ENCODE measurements at regions not wholly inside any gene's neighbourhood (a gene's known extent, or its start where the extent isn't known, plus 50 kb on each side); places are given as distances from the start of the nearest gene placed in this dataset.

DNA sequence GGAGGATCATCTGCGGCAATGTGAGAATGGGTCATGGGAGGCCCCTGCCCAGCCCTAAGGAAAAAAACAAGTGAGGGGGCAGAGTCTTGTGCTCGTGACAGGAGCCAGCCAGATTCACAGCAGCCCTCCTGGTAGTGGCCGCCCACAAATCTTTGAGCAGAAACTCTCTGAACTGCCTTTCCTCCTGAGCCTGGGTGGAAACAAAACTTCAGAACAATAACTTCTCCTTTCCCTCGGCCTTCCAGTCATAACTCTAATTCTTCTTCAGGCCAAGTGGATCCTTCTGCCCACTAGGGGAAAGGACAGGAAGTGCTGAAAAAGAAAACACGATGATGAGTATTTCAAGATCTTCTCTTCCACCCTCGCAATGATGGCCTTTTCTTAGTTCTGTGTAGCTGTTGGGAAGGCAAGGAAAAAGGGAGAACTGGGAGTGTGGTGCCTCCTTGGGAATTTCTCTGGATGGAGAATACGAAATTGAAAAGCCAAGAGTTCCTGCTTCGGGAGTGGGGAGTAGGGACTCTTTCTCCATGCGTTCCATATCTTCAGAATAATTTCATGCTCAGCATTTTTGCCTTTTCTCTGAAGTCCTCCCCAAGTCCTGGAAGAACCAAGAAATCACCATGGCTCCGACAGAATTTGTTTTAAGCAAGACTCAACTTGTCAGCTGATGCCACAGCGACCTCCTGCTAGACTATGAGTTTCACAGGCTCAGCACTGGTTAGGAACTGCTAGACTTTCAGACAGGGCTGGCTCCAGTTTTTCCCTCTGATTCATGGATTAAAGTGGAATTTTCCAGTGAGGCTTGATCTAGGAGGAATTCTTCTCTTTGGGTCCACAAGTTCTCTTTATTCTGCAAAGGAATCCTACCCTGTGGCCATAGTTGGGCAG, 188.9 kb downstream of the CAND1 start:
- Histone ChIP-seq H2AFZ (ENCODE audit: low read depth, low read length) (no peak overlapping the region), H3K9me1 (replicated peaks; ENCODE audit: control insufficient read depth, extremely low read depth, insufficient read depth, low read length) (no peaks in the 10 kb centered on the region), H3K4me2 (ENCODE audit: insufficient read depth, low read length) (no peak overlapping the region), H3K4me3 (replicated peaks in 1 of 3; ENCODE audit: insufficient read depth in 1 of 3, low read depth in 1 of 3, low read length in 3 of 3) (no peak overlapping the region), H3K79me2 (ENCODE audit: control insufficient read depth, insufficient read depth, low read length) (no peaks in the 10 kb centered on the region), H3K36me3 (ENCODE audit: control insufficient read depth in 2 of 2, extremely low read depth in 1 of 2, insufficient read depth in 2 of 2, low read length in 2 of 2) (no peaks in the 10 kb centered on the region), H3K9me3 (replicated peaks; ENCODE audit: control insufficient read depth, insufficient read depth, low read length) (no peaks in the 10 kb centered on the region), H3K27me3 (ENCODE audit: control insufficient read depth in 2 of 2, insufficient read depth in 2 of 2, low read length in 2 of 2) (no peaks in the 10 kb centered on the region), H3K9ac (replicated peaks; ENCODE audit: extremely low read depth, insufficient read depth, low read length) (no peak overlapping the region), H3K27ac (ENCODE audit: insufficient read depth, low read depth, low read length) (no peak overlapping the region), H3K4me1 (ENCODE audit: control insufficient read depth, extremely low read depth, insufficient read depth, low read length) (no peaks in the 10 kb centered on the region), H4K20me1 (replicated peaks; ENCODE audit: control insufficient read depth, extremely low read depth, insufficient read depth, low read length) (no peaks in the 10 kb centered on the region)
- dilution Hi-C loops (cut with MboI; ENCODE audit: extremely low pct_ligation_motif_present, low sequenced_read_pairs) (no loop called here), intact Hi-C loops (cut with micrococcal nuclease) (no loop called here)
- no peak for TF ChIP-seq JUN (IDR thresholded peaks at IDR 0.05; ENCODE audit: borderline replicate concordance, insufficient read depth, insufficient read length, low read depth)
- TF ChIP-seq, protein P1, sequence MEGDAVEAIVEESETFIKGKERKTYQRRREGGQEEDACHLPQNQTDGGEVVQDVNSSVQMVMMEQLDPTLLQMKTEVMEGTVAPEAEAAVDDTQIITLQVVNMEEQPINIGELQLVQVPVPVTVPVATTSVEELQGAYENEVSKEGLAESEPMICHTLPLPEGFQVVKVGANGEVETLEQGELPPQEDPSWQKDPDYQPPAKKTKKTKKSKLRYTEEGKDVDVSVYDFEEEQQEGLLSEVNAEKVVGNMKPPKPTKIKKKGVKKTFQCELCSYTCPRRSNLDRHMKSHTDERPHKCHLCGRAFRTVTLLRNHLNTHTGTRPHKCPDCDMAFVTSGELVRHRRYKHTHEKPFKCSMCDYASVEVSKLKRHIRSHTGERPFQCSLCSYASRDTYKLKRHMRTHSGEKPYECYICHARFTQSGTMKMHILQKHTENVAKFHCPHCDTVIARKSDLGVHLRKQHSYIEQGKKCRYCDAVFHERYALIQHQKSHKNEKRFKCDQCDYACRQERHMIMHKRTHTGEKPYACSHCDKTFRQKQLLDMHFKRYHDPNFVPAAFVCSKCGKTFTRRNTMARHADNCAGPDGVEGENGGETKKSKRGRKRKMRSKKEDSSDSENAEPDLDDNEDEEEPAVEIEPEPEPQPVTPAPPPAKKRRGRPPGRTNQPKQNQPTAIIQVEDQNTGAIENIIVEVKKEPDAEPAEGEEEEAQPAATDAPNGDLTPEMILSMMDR (IDR thresholded peaks at IDR 0.05; ENCODE audit: extremely low read depth in 1 of 2, insufficient read depth in 1 of 2, low read depth in 1 of 2, low read length in 2 of 2) = no peak
- no peak for TF ChIP-seq POLR2AphosphoS5 (IDR thresholded peaks at IDR 0.05; ENCODE audit: insufficient read depth, low read depth, low read length)
- TF ChIP-seq, protein P2, sequence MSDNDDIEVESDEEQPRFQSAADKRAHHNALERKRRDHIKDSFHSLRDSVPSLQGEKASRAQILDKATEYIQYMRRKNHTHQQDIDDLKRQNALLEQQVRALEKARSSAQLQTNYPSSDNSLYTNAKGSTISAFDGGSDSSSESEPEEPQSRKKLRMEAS (IDR thresholded peaks at IDR 0.05; ENCODE audit: insufficient read depth, insufficient read length) = no peak
- no peak for TF ChIP-seq MYC (IDR thresholded peaks at IDR 0.05; ENCODE audit: low read depth, low read length)
- no peak for TF ChIP-seq EZH2 (IDR thresholded peaks at IDR 0.05; ENCODE audit: borderline replicate concordance, low read depth, low read length, severe bottlenecking)
- TF ChIP-seq GATA2 (IDR thresholded peaks at IDR 0.05; ENCODE audit: insufficient read depth, insufficient read length, low read depth, low read length) = no peak
- no peak for TF ChIP-seq POLR2A (IDR thresholded peaks at IDR 0.05; ENCODE audit: low read depth, low read length)
- TF ChIP-seq FOS (IDR thresholded peaks at IDR 0.05; ENCODE audit: borderline replicate concordance, insufficient read depth, low read length) = no peak
- BruUV-seq (replicated peaks) = no TSS peak
- DNase-seq (ENCODE audit: low read depth, low spot score) (no peak), FAIRE-seq (no peak)
- ChIA-PET CTCF (no interaction called here), POLR2A (no interaction called here)
